Activated CD4-positive, alpha-beta T cell treated with anti-CD3 and anti-CD28 coated beads, Interleukin-2, Interleukin-6, amounts not matched to agents 100 ng/mL and 50 ng/mL, durations not matched to agents 16 hours and 8 hours (primary cell): ENCODE measurements at regions not wholly inside any gene's neighbourhood (a gene's known extent, or its start where the extent isn't known, plus 50 kb on each side); places are given as distances from the start of the nearest gene placed in this dataset.
"Not testable (repeated sequence)": the region's sequence is repeated elsewhere in the genome, so short reads cannot be mapped to it uniquely, and the experiment has no call there.

Experiments
- DNase-seq: peaks from one replicate; pipeline ENCODE4 v3.0.0-alpha.2; 2020

- DNase-seq = no peak
These were observed 446.0 kb downstream of the XIRP2 start for GRCh38 chr2:167334146-167334742.

DNA sequence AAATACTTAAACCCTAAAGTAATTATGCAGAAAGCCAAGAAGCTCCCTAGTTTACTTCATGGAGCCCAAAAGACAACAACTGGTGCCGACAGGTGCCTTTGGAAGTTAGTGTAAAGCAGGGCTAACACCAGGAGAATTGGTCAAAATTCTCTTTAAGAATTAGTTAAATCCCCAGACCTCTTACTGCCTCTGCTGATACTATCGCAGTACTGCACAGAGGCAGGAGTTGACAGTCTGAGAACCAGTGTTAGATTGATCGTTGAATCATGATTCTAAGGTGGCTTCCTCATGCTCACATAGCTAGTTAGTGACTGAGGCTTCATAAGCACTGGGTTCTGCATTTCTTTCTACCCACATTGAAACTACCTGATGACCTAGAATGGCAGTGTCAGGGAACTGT lies 445.0 kb downstream of the XIRP2 start:
- no peak for DNase-seq

GRCh38 chr2:167332358-167332757 lies 444.1 kb downstream of the XIRP2 start:
- DNase-seq = no peak

DNA sequence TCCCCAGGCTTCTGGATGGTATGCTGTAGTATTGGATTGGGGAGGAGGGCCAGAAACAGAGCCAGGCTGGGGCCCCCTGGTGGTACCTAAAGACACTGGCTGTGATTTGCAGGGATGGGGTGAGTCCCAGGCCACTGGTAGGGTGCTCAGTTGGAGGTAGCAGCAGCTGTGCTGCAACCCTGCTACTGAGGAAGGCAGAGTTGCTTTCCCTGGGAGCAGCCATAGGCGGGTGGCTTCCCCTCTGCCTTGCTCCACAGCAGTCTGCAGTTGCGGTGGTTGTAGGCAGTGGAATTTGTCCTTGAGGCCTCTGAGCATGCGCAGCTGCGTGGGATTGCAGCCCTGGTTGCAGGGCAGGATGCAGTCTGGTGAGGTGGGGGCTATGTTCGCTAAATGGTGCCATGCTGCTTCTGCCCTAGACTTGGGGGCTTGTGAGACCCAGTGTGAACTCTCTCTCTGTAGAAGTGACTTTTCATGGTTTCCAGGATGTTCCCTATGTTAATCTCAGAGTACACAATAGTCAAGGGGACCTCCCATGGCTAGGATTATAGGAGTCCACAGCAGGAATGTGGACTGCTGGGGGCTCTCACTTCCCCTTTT lies 443.5 kb downstream of the XIRP2 start:
- no peak for DNase-seq

GRCh38 chr2:167328808-167329207 lies 440.5 kb downstream of the XIRP2 start:
- not testable (repeated sequence) for DNase-seq

DNA sequence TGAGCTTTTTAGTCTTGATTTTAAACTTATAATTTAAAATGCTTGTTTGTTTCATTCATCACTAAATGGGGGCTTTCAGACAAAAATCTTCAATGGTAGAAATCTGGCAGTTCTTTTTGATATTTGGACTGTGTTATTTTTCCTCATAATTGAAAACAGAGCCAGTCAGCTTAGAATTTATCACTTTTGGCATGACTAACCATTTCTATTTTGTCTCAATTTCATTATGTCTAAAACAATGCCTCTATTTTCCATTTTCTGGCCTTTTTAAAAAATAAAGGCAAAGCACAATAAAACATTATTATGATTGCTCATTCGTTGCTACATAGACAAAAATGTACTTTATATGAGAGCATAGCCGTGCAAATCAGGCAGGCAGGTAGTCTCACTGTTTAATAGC lies 434.5 kb downstream of the XIRP2 start:
- no peak for DNase-seq

GRCh38 chr2:167318581-167318980 lies 430.3 kb downstream of the XIRP2 start:
- no peak for DNase-seq

DNA sequence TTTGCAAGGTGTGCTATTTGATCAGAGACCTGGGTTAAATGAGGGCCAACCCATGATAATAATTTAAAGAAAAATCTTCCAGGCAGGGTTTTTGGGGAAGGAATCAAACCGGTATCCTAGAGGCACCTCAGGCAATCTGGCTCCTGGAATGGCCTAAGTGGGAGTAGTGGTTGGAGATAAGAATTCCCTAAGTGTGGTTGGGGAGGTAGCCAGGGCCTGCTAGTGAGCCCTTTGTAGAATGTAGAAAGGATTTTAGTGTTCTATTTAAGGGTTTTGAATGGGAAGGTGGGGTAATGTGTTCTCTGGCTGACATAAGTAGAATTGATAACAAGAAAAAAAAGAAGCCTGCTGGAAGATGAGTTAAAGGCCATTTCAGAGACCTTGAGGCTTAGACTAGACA lies 422.2 kb downstream of the XIRP2 start:
- no peak for DNase-seq
